ENCODE measurements at regions not wholly inside any gene's neighbourhood (a gene's known extent, or its start where the extent isn't known, plus 50 kb on each side); places are given as distances from the start of the nearest gene placed in this dataset.
A peak's percentile ranks its signal among the peaks of the same experiment; 100 is the strongest.

DNA sequence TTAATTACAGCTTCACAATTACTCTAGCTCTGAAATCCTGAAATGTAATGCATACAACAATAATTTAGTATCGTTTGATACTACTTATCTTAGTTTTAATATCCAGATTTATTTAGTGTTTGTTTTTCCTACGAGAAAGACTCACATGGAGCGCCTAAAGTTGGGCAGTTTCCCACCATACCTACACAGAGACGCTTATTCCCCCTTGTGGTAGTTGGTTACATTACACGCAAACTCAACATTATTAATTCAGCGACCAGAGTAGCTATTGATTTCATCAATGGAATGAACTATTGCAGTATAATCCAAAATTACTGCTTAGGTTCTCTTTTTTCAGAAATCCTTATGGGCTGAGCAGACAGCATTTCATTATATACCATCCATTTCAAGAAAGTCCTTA is 164.0 kb upstream of the REG3G start:
- ATAC-seq (no peak), DNase-seq (no peak)
- intact Hi-C loops (cut with DNase I), result no loop called here
- H3K4me3 ChIP-seq, result no peak overlapping the region
- H3K4me1 ChIP-seq, result no peaks in the 10 kb centered on the region
- H3K27me3 ChIP-seq, result no peaks in the 10 kb centered on the region
- peaks cover 0 to 10% (median 0%) of the 10 kb centered on the region in 11 donors for H3K9me3 ChIP-seq
- no peaks in the 10 kb centered on the region for H3K36me3 ChIP-seq
- WGBS, 2 donors, result 55 to 66% methylated on average over 6 of the region's 6 CpGs
- no peak overlapping the region for H3K27ac ChIP-seq
- peak in 2 of 9 donors; percentile 11 to 28 for TF ChIP-seq CTCF (IDR thresholded peaks at IDR 0.05)

- ATAC-seq, result no peak
- no peak for DNase-seq
- 78 to 87% methylated on average over 3 of the region's 3 CpGs for WGBS, 2 donors
- H3K27me3 ChIP-seq, result no peaks in the 10 kb centered on the region
- H3K9me3 ChIP-seq, result peaks cover 0 to 2% (median 0%) of the 10 kb centered on the region in 11 donors
- no peaks in the 10 kb centered on the region for H3K36me3 ChIP-seq
- TF ChIP-seq CTCF (IDR thresholded peaks at IDR 0.05), result no peak
- intact Hi-C loops (cut with DNase I), result no loop called here
- no peak overlapping the region for H3K27ac ChIP-seq
- no peaks in the 10 kb centered on the region for H3K4me1 ChIP-seq
- no peak overlapping the region for H3K4me3 ChIP-seq
Measured at GRCh38 chr2:78864205-78864604, 161.3 kb upstream of the REG3G start.

GRCh38 chr2:78865667-78866066 is 159.8 kb upstream of the REG3G start:
- no peak for ATAC-seq
- intact Hi-C loops (cut with DNase I), result no loop called here
- WGBS, 2 donors, result 67 to 78% methylated on average over 10 of the region's 10 CpGs
- no peak for DNase-seq
- Histone ChIP-seq H3K4me3 (no peak overlapping the region), H3K9me3 (peaks cover 0 to 2% (median 0%) of the 10 kb centered on the region in 11 donors), H3K27ac (no peak overlapping the region), H3K36me3 (no peaks in the 10 kb centered on the region), H3K4me1 (no peaks in the 10 kb centered on the region), H3K27me3 (no peaks in the 10 kb centered on the region)
- no peak for TF ChIP-seq CTCF (IDR thresholded peaks at IDR 0.05)

DNA sequence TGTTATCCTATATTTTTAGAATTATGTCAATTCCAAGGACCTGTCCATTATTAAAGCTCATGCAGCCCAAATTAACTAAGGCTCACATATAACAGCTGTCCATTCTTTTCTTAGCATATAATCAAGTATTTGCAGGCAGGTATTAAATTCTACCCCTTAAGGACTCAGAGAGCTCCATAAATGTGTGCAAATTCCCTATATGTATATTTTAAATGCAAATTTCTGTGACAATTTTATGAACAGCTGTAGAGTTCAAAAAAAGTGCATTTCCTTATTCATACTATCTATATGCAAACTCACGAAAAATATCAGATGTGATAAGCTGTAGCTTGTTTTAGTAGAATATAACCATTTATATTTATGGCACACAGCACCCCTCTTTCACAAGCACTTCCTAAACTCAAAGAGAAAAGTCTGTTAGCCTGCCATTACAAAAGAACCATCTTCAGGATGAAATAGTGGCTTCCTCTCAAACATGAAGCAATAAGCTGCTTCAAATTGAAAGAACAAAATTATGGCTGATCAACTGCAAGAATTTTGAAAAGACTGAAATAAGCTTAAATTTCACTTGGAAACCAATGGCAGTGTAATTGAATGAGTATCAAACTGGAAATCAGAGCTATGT is 155.0 kb upstream of the REG3G start:
- no peak for DNase-seq
- no peak overlapping the region for H3K4me3 ChIP-seq
- TF ChIP-seq CTCF (IDR thresholded peaks at IDR 0.05), result no peak
- H3K27me3 ChIP-seq, result no peaks in the 10 kb centered on the region
- WGBS, 2 donors, result 46 to 59% methylated on average over 1 of the region's 1 CpG
- no peak overlapping the region for H3K27ac ChIP-seq
- H3K36me3 ChIP-seq, result no peaks in the 10 kb centered on the region
- H3K9me3 ChIP-seq, result peaks cover 0 to 4% (median 0%) of the 10 kb centered on the region in 11 donors
- no peaks in the 10 kb centered on the region for H3K4me1 ChIP-seq
- ATAC-seq, result no peak
- intact Hi-C loops (cut with DNase I), result no loop called here
